Osteoblast (primary cell): ENCODE measurements at regions not wholly inside any gene's neighbourhood (a gene's known extent, or its start where the extent isn't known, plus 50 kb on each side); places are given as distances from the start of the nearest gene placed in this dataset.

Experiments used
- DNase-seq: peaks from one replicate; pipeline ENCODE4 v3.0.0; 2011; ENCODE audit warnings: low spot score, mixed read lengths; ENCODE audit not compliant: insufficient read length; ENCODE audit errors: missing footprints
- H2AFZ ChIP-seq: 2 replicates; pipeline ENCODE4 v1.6.0; 2011; ENCODE audit warnings: mild to moderate bottlenecking, low read length
- H3K27ac ChIP-seq: 2 replicates; pipeline ENCODE4 v1.5.1; 2011; ENCODE audit warnings: mild to moderate bottlenecking, low read depth, low read length, moderate library complexity
- H3K27me3 ChIP-seq: 2 replicates; pipeline ENCODE4 v1.6.0; 2012; ENCODE audit warnings: mild to moderate bottlenecking, control low read depth, inconsistent platforms, low read length, moderate library complexity; ENCODE audit not compliant: insufficient read depth
- H3K36me3 ChIP-seq: 2 replicates; pipeline ENCODE4 v1.5.1; 2011; ENCODE audit warnings: mild to moderate bottlenecking, low read length, control low read depth, moderate library complexity; ENCODE audit not compliant: insufficient read depth
- H3K4me1 ChIP-seq: 2 replicates; pipeline ENCODE4 v1.5.1; 2011; ENCODE audit warnings: mild to moderate bottlenecking, low read length, control low read depth, moderate library complexity; ENCODE audit not compliant: insufficient read depth
- H3K4me2 ChIP-seq: 2 replicates; pipeline ENCODE4 v1.6.0; 2011; ENCODE audit warnings: mild to moderate bottlenecking, low read length; ENCODE audit not compliant: insufficient read depth
- H3K4me3 ChIP-seq: fragments of 200-600 bp; sonication (generic); 3 replicates; pipeline ENCODE4 v1.5.1; 2012; ENCODE audit warnings: mild to moderate bottlenecking, low read length, inconsistent platforms; ENCODE audit not compliant: insufficient read depth
- H3K79me2 ChIP-seq: 2 replicates; pipeline ENCODE4 v1.6.0; 2012; ENCODE audit warnings: mild to moderate bottlenecking, low read length, control low read depth, inconsistent platforms; ENCODE audit not compliant: insufficient read depth
- H3K9me3 ChIP-seq: 2 replicates; pipeline ENCODE4 v1.5.1; 2011; ENCODE audit warnings: low read depth, low read length, control low read depth
- H4K20me1 ChIP-seq: 2 replicates; pipeline ENCODE4 v1.6.0; 2012; ENCODE audit warnings: mild to moderate bottlenecking, low read length, control low read depth; ENCODE audit not compliant: insufficient read depth
- CTCF ChIP-seq: IDR thresholded peaks from 2 replicates; pipeline ENCODE4 v1.5.1; 2011; ENCODE audit warnings: mild to moderate bottlenecking, low read depth, low read length, moderate library complexity; ENCODE audit errors: extremely low read depth

DNA sequence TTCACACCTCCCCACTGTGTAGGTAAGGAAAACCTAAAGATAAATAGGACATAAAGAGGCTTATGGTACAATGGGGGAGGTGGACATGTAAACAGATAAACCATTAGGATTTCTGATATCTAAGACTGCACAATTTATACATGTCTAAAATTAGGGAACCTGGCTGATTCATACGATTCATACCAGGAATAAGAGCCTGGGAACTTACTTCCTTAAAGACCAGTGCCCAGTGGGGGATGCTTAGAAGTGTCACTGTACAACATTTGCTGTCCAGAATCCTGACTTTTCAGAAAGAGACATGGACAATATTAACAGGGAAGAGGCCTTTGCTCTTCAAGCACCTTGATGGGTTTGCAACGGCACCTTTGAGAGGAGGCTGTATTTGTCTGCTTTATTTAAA, 116.8 kb upstream of the KIT start:
- Histone ChIP-seq H4K20me1 (no peaks in the 10 kb centered on the region), H3K36me3 (no peaks in the 10 kb centered on the region), H3K27me3 (no peaks in the 10 kb centered on the region), H3K27ac (peak overlapping the region; percentile 36), H3K4me2 (no peak overlapping the region), H3K9me3 (no peaks in the 10 kb centered on the region), H3K79me2 (no peaks in the 10 kb centered on the region), H2AFZ (no peak overlapping the region), H3K4me1 (peaks cover 26% of the 10 kb centered on the region), H3K4me3 (no peak overlapping the region)
- DNase-seq = peak; percentile 23
- TF ChIP-seq CTCF = no peak

DNA sequence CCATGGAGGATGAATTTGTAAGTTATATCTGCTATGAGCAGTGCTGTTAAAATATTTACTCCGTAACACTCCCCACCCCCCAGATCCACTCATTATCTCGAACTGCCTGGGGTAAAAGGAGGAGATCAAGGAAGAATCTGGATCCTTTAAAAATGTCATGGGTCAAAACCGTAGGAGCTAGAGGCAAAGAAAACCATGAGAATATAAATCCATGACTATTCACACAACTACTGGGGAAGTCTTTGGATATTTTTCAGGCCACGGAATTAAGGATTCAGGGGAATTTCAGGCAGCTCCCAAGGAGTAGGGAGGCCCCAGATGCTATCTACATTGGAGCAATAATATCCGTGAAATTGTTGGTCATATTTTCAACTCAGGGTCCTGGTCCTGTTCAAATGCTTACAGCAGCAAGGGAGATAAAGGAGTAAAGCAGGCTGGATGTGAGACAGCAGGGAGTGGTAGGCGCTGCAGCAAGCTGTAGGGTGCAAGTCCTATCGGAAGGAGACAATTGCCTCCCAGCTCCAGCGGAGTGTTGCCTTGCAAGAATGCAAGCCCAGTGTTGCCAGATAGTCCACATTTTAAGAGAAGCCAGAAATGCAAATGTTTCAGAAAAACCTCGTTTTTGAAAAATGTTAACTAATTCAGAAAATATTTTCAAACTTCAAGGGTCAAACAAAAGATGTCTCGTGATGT, 116.2 kb upstream of the KIT start:
- no peak overlapping the region for H3K4me3 ChIP-seq
- no peak for DNase-seq
- H3K27ac ChIP-seq = peak overlapping the region; percentile 72
- H3K4me1 ChIP-seq = peaks cover 26% of the 10 kb centered on the region
- H4K20me1 ChIP-seq = no peaks in the 10 kb centered on the region
- TF ChIP-seq CTCF = no peak
- H2AFZ ChIP-seq = no peak overlapping the region
- no peaks in the 10 kb centered on the region for H3K79me2 ChIP-seq
- H3K36me3 ChIP-seq = no peaks in the 10 kb centered on the region
- H3K4me2 ChIP-seq = peak overlapping the region; percentile 45
- no peaks in the 10 kb centered on the region for H3K9me3 ChIP-seq
- no peaks in the 10 kb centered on the region for H3K27me3 ChIP-seq

GRCh38 chr4:54542119-54542438, 115.7 kb upstream of the KIT start:
- H3K4me3 ChIP-seq = no peak overlapping the region
- peak overlapping the region; percentile 72 for H3K27ac ChIP-seq
- TF ChIP-seq CTCF = no peak
- no peak overlapping the region for H2AFZ ChIP-seq
- no peak for DNase-seq
- no peaks in the 10 kb centered on the region for H3K9me3 ChIP-seq
- peak overlapping the region; percentile 45 for H3K4me2 ChIP-seq
- no peaks in the 10 kb centered on the region for H4K20me1 ChIP-seq
- peaks cover 26% of the 10 kb centered on the region for H3K4me1 ChIP-seq
- H3K27me3 ChIP-seq = no peaks in the 10 kb centered on the region
- no peaks in the 10 kb centered on the region for H3K36me3 ChIP-seq
- H3K79me2 ChIP-seq = no peaks in the 10 kb centered on the region

- H3K9me3 ChIP-seq = no peaks in the 10 kb centered on the region
- TF ChIP-seq CTCF = no peak
- H3K27ac ChIP-seq = peak overlapping the region; percentile 72
- no peak overlapping the region for H2AFZ ChIP-seq
- no peak for DNase-seq
- peak overlapping the region; percentile 45 for H3K4me2 ChIP-seq
- H3K27me3 ChIP-seq = no peaks in the 10 kb centered on the region
- no peak overlapping the region for H3K4me3 ChIP-seq
- no peaks in the 10 kb centered on the region for H3K36me3 ChIP-seq
- H3K79me2 ChIP-seq = no peaks in the 10 kb centered on the region
- no peaks in the 10 kb centered on the region for H4K20me1 ChIP-seq
- H3K4me1 ChIP-seq = peaks cover 26% of the 10 kb centered on the region
These were observed 115.2 kb upstream of the KIT start for GRCh38 chr4:54542540-54543041.
